ENCODE measurements at regions not wholly inside any gene's neighbourhood (a gene's known extent, or its start where the extent isn't known, plus 50 kb on each side); places are given as distances from the start of the nearest gene placed in this dataset.
A peak's percentile ranks its signal among the peaks of the same experiment; 100 is the strongest.

DNA sequence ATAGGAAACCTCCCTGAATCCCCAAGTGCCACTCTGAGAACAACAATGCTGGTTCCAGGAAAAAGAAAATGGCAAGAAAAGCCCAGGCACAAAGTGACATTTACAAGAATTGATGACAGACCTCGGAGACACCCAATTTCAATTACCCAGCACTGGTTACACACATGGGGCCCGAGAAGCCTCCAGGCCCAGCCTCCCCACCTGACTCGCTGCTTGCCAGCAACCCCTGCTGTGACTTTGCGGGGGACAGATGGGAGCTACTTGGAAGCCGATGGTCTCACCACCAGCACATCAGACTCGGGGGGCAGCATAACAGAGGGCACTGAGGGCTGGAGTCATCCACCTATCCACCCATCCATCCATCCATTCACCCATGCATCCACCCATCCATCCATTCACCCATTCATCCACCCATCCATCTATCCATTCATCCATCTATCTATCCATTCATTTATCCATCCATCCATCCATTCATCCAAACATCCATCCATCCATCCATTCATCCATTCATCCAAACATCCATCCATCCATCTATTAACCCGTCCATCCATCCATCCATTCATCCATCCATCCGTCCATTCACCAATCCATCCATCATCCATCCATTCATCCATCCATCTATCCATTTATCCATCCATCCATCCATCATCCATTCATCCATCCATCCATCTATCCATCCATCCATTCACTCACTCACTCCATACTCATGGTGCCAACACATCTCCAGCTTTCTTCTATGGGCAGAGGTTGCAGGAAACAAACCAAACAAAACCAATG, 567.6 kb downstream of the BRD1 start:
- H3K36me3 Mint-ChIP-seq (ENCODE audit: low read depth): no peaks in the 10 kb centered on the region
- H3K4me1 Mint-ChIP-seq: peaks cover 5% of the 10 kb centered on the region
- DNase-seq (ENCODE audit: low read depth, low spot score): no peak
- H3K4me3 Mint-ChIP-seq: no peak overlapping the region
- TF ChIP-seq, protein P1, sequence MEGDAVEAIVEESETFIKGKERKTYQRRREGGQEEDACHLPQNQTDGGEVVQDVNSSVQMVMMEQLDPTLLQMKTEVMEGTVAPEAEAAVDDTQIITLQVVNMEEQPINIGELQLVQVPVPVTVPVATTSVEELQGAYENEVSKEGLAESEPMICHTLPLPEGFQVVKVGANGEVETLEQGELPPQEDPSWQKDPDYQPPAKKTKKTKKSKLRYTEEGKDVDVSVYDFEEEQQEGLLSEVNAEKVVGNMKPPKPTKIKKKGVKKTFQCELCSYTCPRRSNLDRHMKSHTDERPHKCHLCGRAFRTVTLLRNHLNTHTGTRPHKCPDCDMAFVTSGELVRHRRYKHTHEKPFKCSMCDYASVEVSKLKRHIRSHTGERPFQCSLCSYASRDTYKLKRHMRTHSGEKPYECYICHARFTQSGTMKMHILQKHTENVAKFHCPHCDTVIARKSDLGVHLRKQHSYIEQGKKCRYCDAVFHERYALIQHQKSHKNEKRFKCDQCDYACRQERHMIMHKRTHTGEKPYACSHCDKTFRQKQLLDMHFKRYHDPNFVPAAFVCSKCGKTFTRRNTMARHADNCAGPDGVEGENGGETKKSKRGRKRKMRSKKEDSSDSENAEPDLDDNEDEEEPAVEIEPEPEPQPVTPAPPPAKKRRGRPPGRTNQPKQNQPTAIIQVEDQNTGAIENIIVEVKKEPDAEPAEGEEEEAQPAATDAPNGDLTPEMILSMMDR (conservative IDR thresholded peaks at IDR 0.05): no peak
- no peak overlapping the region for H3K27ac Mint-ChIP-seq (ENCODE audit: unreplicated experiment)
- H3K27me3 Mint-ChIP-seq (ENCODE audit: low read depth): peaks cover 3% of the 10 kb centered on the region
- H3K9me3 Mint-ChIP-seq: peaks cover 4% of the 10 kb centered on the region

DNA sequence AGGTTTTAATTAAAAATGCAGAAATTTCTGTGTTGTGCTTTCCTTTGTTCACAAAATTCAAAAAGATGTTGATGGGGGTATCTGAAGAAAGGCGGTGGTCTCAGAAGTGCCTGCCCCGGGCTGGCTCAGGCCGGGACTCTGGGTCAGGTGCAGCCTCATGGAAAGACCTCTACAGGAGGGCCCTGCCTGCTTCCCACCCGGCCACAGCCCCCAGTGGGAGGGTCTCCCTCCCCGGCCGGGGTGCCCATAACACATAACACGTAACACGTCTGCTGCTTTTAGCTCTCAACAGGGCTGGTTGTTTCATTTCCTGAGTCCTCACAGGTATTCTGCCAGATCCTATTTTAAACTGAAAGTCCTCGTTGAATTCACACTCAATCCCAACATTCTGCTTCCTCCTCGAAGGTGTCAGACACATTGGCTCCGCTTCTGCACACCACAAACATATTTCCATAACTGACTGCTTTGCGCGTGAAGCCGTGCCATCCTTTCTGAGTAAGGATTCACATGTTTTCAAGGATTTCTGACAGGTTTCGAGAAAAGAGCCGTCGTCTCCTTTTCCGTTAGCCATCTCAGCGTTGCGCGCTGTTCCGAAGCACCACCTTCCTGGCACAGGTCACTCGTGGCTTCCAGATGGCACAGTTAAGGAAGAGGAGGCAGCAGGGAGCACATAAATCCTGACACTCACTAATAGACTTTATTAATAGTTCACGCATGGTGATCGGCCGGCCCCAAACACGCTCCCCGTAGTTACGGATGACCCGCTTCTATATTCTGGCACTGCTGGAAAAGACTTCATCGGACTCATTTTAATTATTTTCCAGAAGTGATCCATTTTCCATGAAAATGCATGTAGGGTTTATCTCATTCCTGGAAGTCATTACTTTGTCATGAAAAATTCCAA, 569.3 kb downstream of the BRD1 start:
- DNase-seq (ENCODE audit: low read depth, low spot score): no peak

DNA sequence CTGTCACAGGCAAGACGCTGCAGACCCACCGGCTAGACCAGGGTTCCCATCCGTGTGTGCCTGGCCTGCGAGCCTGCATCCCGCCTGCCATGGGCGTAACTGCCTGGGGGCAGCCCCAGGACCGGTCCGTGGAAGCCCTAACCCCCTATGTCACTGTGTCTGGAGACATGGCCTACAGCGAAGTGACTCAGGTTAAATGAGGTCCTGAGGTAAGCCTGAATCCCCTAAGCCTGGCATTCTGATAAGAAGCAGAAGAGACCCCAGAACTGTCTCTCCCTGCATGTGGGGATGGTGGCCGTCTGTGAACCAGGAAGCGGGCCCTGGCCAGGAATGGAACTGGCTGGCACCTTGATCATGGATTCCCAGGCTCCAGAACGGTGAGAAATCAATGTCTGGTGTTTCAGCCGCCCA, 570.1 kb downstream of the BRD1 start:
- Mint-ChIP-seq H3K4me3 (no peak overlapping the region), H3K36me3 (ENCODE audit: low read depth) (no peaks in the 10 kb centered on the region), H3K4me1 (peaks cover 5% of the 10 kb centered on the region), H3K9me3 (peaks cover 4% of the 10 kb centered on the region), H3K27ac (ENCODE audit: unreplicated experiment) (no peak overlapping the region), H3K27me3 (ENCODE audit: low read depth) (peaks cover 3% of the 10 kb centered on the region)
- DNase-seq (ENCODE audit: low read depth, low spot score): no peak
- TF ChIP-seq, protein P1 (conservative IDR thresholded peaks at IDR 0.05): no peak

More for the DNA sequence above, 569.3 kb downstream of the BRD1 start:
- Mint-ChIP-seq H3K27ac (ENCODE audit: unreplicated experiment) (peak overlapping the region; percentile 22), H3K9me3 (peaks cover 4% of the 10 kb centered on the region), H3K4me3 (no peak overlapping the region), H3K4me1 (peaks cover 5% of the 10 kb centered on the region), H3K36me3 (ENCODE audit: low read depth) (no peaks in the 10 kb centered on the region), H3K27me3 (ENCODE audit: low read depth) (peaks cover 3% of the 10 kb centered on the region)
- TF ChIP-seq, protein P1 (conservative IDR thresholded peaks at IDR 0.05): no peak

DNA sequence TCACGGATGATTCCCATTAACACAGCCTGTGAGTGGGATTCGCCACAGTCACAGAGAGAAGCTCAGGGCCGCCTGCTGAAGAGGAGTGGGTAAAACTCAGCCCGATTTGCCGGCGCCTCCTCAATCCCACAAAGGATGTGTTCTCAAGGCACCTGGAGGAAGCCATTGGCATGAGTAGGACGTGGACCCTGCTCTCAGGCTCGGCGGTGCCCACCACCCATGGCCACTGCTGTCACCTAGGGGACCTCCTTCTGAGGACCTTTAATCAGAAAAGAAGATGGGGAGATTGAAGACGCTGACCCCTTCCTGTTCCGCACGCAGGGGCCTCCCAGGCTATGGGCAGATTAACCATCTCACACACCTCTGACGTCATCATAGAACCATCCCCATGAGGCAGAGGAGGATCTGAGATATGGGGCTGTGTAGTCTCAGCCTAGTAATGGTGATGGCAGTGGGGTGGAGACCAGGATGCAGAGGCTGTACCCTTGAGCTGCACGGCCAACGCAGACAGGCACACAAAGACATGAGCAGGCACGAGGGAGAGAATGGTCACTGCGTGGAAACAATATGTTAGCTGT, 571.8 kb downstream of the BRD1 start:
- no peak overlapping the region for H3K27ac Mint-ChIP-seq (ENCODE audit: unreplicated experiment)
- H3K9me3 Mint-ChIP-seq: peaks cover 4% of the 10 kb centered on the region
- no peak overlapping the region for H3K4me3 Mint-ChIP-seq
- H3K27me3 Mint-ChIP-seq (ENCODE audit: low read depth): peaks cover 8% of the 10 kb centered on the region
- no peaks in the 10 kb centered on the region for H3K36me3 Mint-ChIP-seq (ENCODE audit: low read depth)
- no peak for DNase-seq (ENCODE audit: low read depth, low spot score)
- TF ChIP-seq, protein P1 (conservative IDR thresholded peaks at IDR 0.05): no peak
- peaks cover 5% of the 10 kb centered on the region for H3K4me1 Mint-ChIP-seq

DNA sequence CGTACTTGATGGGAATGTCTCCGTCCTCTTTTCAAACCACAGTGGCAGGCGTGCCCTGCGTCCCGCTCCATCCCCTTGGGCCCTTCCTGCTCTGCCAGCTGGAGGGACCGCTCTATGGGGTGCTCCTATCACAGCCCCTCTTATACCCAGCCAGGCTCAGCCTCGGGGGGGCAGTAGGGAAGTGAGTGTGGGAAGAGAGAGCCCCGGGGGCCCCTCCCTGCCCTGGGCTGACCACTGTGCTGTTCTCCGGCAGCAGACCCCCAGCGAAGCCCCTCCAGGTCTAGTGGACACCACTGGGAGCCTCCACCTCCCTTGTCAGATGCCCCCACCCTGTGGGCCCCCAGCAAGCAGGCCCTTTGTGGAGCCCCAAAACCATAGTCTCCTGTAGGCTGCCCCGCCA, 572.5 kb downstream of the BRD1 start:
- DNase-seq (ENCODE audit: low read depth, low spot score): no peak
- H3K9me3 Mint-ChIP-seq: peaks cover under 1% of the 10 kb centered on the region
- TF ChIP-seq, protein P1 (conservative IDR thresholded peaks at IDR 0.05): no peak
- no peak overlapping the region for H3K4me3 Mint-ChIP-seq
- H3K27ac Mint-ChIP-seq (ENCODE audit: unreplicated experiment): no peak overlapping the region
- H3K4me1 Mint-ChIP-seq: peaks cover 1% of the 10 kb centered on the region
- peaks cover 4% of the 10 kb centered on the region for H3K27me3 Mint-ChIP-seq (ENCODE audit: low read depth)
- H3K36me3 Mint-ChIP-seq (ENCODE audit: low read depth): no peaks in the 10 kb centered on the region

Measured in neural crest cell (in vitro differentiated cells).